Progenitor cell of endocrine pancreas (in vitro differentiated cells): ENCODE measurements at regions not wholly inside any gene's neighbourhood (a gene's known extent, or its start where the extent isn't known, plus 50 kb on each side); places are given as distances from the start of the nearest gene placed in this dataset.
"Not testable (repeated sequence)": the region's sequence is repeated elsewhere in the genome, so short reads cannot be mapped to it uniquely, and the experiment has no call there.

Experiments
- DNase-seq: peaks from one replicate; pipeline ENCODE4 v3.0.0; 2021; ENCODE audit warnings: low spot score; ENCODE audit not compliant: unreplicated experiment
- H3K27ac Mint-ChIP-seq: 2 replicates; pipeline ENCODE4 v1.8.0; 2021; ENCODE audit warnings: mild to moderate bottlenecking, moderate library complexity, mixed read lengths
- H3K27me3 Mint-ChIP-seq: 2 replicates; pipeline ENCODE4 v1.8.0; 2021; ENCODE audit warnings: mixed read lengths
- H3K36me3 Mint-ChIP-seq: 2 replicates; pipeline ENCODE4 v1.8.0; 2022; ENCODE audit warnings: mixed read lengths; ENCODE audit not compliant: insufficient read depth
- H3K4me1 Mint-ChIP-seq: 2 replicates; pipeline ENCODE4 v1.8.0; 2021; ENCODE audit warnings: low read depth, mixed read lengths
- H3K4me3 Mint-ChIP-seq: 2 replicates; pipeline ENCODE4 v1.8.0; 2021; ENCODE audit warnings: low read depth, mild to moderate bottlenecking, moderate library complexity, mixed read lengths
- H3K9me3 Mint-ChIP-seq: 2 replicates; pipeline ENCODE4 v1.8.0; 2021; ENCODE audit warnings: low read depth, mixed read lengths
- CTCF ChIP-seq: fragments of 200-600 bp; sonication (generic); IDR thresholded peaks from one replicate; pipeline ENCODE4 v1.5.0; 2021; ENCODE audit warnings: antibody characterized with exemption, mild to moderate bottlenecking; ENCODE audit not compliant: unreplicated experiment

GRCh38 chr1:120525386-120525785 lies 110.6 kb downstream of the NBPF8 start:
- H3K27ac Mint-ChIP-seq, H3K4me3 Mint-ChIP-seq, H3K4me1 Mint-ChIP-seq, H3K36me3 Mint-ChIP-seq, H3K27me3 Mint-ChIP-seq, DNase-seq, H3K9me3 Mint-ChIP-seq: not testable (repeated sequence)

- not testable (repeated sequence) for H3K9me3 Mint-ChIP-seq, H3K27ac Mint-ChIP-seq, H3K27me3 Mint-ChIP-seq, H3K36me3 Mint-ChIP-seq, H3K4me1 Mint-ChIP-seq, H3K4me3 Mint-ChIP-seq, DNase-seq
Measured at GRCh38 chr1:120529475-120530089, 114.7 kb downstream of the NBPF8 start.

GRCh38 chr1:120531455-120531854 lies 116.6 kb downstream of the NBPF8 start:
- H3K9me3 Mint-ChIP-seq, DNase-seq, H3K36me3 Mint-ChIP-seq, H3K4me1 Mint-ChIP-seq, H3K27ac Mint-ChIP-seq, H3K4me3 Mint-ChIP-seq, H3K27me3 Mint-ChIP-seq: not testable (repeated sequence)

GRCh38 chr1:120534361-120535047 lies 119.7 kb downstream of the NBPF8 start:
- not testable (repeated sequence) for H3K27ac Mint-ChIP-seq, H3K4me1 Mint-ChIP-seq, H3K36me3 Mint-ChIP-seq, H3K27me3 Mint-ChIP-seq, DNase-seq, H3K4me3 Mint-ChIP-seq, H3K9me3 Mint-ChIP-seq

- DNase-seq, H3K9me3 Mint-ChIP-seq, H3K27me3 Mint-ChIP-seq, H3K36me3 Mint-ChIP-seq, H3K4me3 Mint-ChIP-seq, H3K27ac Mint-ChIP-seq, H3K4me1 Mint-ChIP-seq: not testable (repeated sequence)
Measured at GRCh38 chr1:120535052-120535451, 120.2 kb downstream of the NBPF8 start.

GRCh38 chr1:120541394-120541793 lies 126.6 kb downstream of the NBPF8 start:
- H3K4me3 Mint-ChIP-seq, H3K27ac Mint-ChIP-seq, H3K36me3 Mint-ChIP-seq, H3K4me1 Mint-ChIP-seq, H3K27me3 Mint-ChIP-seq, H3K9me3 Mint-ChIP-seq, DNase-seq: not testable (repeated sequence)

GRCh38 chr1:120542365-120542764 lies 127.5 kb downstream of the NBPF8 start:
- DNase-seq, H3K9me3 Mint-ChIP-seq, H3K27ac Mint-ChIP-seq, H3K4me1 Mint-ChIP-seq, H3K27me3 Mint-ChIP-seq, H3K4me3 Mint-ChIP-seq, H3K36me3 Mint-ChIP-seq: not testable (repeated sequence)

- not testable (repeated sequence) for H3K27me3 Mint-ChIP-seq, H3K9me3 Mint-ChIP-seq, H3K36me3 Mint-ChIP-seq, DNase-seq, H3K27ac Mint-ChIP-seq, H3K4me1 Mint-ChIP-seq, H3K4me3 Mint-ChIP-seq
Measured at GRCh38 chr1:120542940-120543339, 128.1 kb downstream of the NBPF8 start.

GRCh38 chr1:120544434-120544833 lies 129.6 kb downstream of the NBPF8 start:
- DNase-seq = peak; percentile 69
- not testable (repeated sequence) for H3K27ac Mint-ChIP-seq, H3K4me1 Mint-ChIP-seq, H3K36me3 Mint-ChIP-seq, H3K9me3 Mint-ChIP-seq, H3K4me3 Mint-ChIP-seq, H3K27me3 Mint-ChIP-seq
- TF ChIP-seq CTCF = peak; percentile 56

GRCh38 chr1:120550335-120550734 lies 135.5 kb downstream of the NBPF8 start:
- H3K27me3 Mint-ChIP-seq, H3K36me3 Mint-ChIP-seq, H3K9me3 Mint-ChIP-seq, DNase-seq, H3K27ac Mint-ChIP-seq, H3K4me3 Mint-ChIP-seq, H3K4me1 Mint-ChIP-seq: not testable (repeated sequence)

GRCh38 chr1:120552190-120552589 lies 137.4 kb downstream of the NBPF8 start:
- not testable (repeated sequence) for H3K27ac Mint-ChIP-seq, DNase-seq, H3K9me3 Mint-ChIP-seq, H3K36me3 Mint-ChIP-seq, H3K4me1 Mint-ChIP-seq, H3K27me3 Mint-ChIP-seq, H3K4me3 Mint-ChIP-seq

- not testable (repeated sequence) for H3K36me3 Mint-ChIP-seq, DNase-seq
Measured at GRCh38 chr1:120557605-120558302, 142.9 kb downstream of the NBPF8 start.

More at GRCh38 chr1:120557605-120558302, 142.9 kb downstream of the NBPF8 start:
- not testable (repeated sequence) for H3K9me3 Mint-ChIP-seq, H3K4me1 Mint-ChIP-seq, H3K27ac Mint-ChIP-seq, H3K27me3 Mint-ChIP-seq
- peak overlapping the region; percentile 52 for H3K4me3 Mint-ChIP-seq
